GM12872 (cell line): ENCODE measurements at regions not wholly inside any gene's neighbourhood (a gene's known extent, or its start where the extent isn't known, plus 50 kb on each side); places are given as distances from the start of the nearest gene placed in this dataset.

ENCODE experiments used
- TF ChIP-seq, protein P1 (sequence below): IDR thresholded peaks from 3 replicates; pipeline ENCODE4 v1.5.1; 2011; ENCODE audit warnings: low read depth, mild to moderate bottlenecking, low read length, moderate library complexity; ENCODE audit not compliant: insufficient read depth

- TF ChIP-seq, protein P1, sequence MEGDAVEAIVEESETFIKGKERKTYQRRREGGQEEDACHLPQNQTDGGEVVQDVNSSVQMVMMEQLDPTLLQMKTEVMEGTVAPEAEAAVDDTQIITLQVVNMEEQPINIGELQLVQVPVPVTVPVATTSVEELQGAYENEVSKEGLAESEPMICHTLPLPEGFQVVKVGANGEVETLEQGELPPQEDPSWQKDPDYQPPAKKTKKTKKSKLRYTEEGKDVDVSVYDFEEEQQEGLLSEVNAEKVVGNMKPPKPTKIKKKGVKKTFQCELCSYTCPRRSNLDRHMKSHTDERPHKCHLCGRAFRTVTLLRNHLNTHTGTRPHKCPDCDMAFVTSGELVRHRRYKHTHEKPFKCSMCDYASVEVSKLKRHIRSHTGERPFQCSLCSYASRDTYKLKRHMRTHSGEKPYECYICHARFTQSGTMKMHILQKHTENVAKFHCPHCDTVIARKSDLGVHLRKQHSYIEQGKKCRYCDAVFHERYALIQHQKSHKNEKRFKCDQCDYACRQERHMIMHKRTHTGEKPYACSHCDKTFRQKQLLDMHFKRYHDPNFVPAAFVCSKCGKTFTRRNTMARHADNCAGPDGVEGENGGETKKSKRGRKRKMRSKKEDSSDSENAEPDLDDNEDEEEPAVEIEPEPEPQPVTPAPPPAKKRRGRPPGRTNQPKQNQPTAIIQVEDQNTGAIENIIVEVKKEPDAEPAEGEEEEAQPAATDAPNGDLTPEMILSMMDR: no peak
Measured at GRCh38 chr9:101931756-101932155, 193.3 kb upstream of the GRIN3A start.

DNA sequence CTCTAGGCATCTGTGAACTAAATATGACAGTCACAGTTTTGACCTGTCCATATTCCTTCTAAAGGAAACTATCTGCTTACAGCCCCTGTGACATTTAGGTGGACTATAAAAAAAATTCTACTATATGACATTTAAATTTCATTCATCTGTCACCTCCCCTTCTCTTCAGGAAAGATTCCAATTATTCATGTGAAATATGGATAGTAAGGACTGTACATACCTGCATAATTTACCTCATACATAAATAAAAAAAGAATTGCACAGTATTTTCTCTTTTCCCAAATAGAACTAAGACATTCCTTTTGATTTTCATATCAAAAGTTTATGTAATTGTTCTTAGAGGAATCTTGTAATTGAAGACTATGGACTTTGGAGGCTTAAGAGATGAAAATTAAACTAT is 192.3 kb upstream of the GRIN3A start:
- TF ChIP-seq, protein P1: no peak

DNA sequence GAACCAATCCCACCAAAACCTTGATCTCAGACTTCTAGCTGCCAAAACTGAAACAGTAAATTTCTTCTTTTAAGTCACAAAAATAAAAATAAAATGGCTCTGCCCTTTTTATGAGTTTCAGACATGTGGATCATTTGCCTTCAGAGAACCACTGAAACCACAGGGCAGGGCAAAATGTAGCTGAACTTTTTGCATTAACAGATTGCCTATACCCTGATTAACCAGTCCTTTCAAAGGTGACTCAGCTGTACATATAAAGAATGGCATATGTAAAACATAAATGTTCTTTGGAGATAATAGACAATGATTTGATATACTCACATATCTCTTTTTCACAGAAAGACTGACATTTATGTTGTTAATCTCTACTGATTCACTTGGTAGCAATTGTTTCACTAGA is 187.1 kb upstream of the GRIN3A start:
- TF ChIP-seq, protein P1: no peak

DNA sequence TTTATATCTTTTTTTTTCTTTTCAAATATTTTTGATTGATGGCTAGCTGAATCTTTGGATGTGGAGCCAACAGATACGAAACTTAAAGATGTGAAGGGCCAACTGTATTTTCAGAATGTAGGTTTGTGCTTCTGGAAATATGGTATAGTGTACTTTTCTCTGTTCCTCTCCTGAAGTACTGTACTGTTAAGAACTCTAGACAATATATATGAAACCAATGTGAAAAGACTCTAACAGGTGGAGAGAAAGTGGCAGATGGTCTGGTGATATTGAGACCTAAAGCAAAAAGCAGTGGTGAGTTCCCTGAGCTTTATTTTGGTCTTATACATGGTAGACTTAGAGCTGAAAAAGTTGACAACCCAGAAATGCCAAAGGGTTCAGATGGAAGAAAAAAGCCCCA is 185.0 kb upstream of the GRIN3A start:
- TF ChIP-seq, protein P1: no peak

- TF ChIP-seq, protein P1: no peak
Measured at GRCh38 chr9:101915482-101915881, 177.0 kb upstream of the GRIN3A start.

DNA sequence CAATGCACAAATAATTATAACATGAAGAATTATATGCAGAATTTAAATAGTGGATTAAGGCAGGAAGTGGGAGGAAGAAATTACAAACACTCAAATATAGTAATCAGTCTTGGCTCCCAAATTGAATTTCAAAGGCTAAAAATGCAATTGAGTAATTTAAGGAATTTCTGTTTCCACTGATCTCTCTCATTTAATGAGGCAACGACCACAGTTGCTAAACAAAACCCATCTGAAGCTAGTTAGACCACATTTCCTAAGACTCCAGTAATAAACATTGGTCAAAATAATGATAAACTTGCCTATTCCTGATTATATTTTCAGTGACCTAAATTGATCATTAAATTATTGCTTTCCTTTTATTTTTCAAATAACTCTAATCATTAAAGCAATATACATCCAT is 174.3 kb upstream of the GRIN3A start:
- TF ChIP-seq, protein P1: no peak

GRCh38 chr9:101907466-101907865 is 169.0 kb upstream of the GRIN3A start:
- TF ChIP-seq, protein P1: no peak

DNA sequence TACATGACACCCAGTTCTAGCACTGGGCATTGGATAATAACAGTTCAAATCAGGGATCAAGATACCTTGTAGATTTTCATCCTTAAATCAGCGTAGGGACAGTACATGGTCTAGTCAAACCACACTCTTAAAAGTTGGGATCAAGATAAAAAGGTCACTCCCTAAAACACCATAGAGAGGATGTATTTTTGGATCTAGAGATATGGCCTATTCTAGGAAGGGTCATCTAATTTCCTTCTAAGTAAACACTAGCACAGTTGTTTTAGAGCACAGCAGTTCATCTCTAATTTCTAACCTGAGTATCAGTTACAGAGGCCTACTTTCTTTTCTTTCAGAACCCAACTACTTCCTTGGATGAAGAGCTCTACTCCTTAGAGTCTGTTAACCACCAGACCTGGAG is 166.4 kb upstream of the GRIN3A start:
- TF ChIP-seq, protein P1: no peak
